ENCODE measurements at regions not wholly inside any gene's neighbourhood (a gene's known extent, or its start where the extent isn't known, plus 50 kb on each side); places are given as distances from the start of the nearest gene placed in this dataset.
"Not testable (repeated sequence)": the region's sequence is repeated elsewhere in the genome, so short reads cannot be mapped to it uniquely, and the experiment has no call there.

GRCh38 chrX:44785652-44786051 lies 58.2 kb upstream of the DUSP21 start:
- no peak for DNase-seq

GRCh38 chrX:44784241-44784640 lies 59.6 kb upstream of the DUSP21 start:
- peak; percentile 38 for DNase-seq

- DNase-seq: no peak
Observed at GRCh38 chrX:44778254-44778653, 65.6 kb upstream of the DUSP21 start.

GRCh38 chrX:44775726-44776125 lies 68.1 kb upstream of the DUSP21 start:
- no peak for DNase-seq

- not testable (repeated sequence) for DNase-seq
Observed at GRCh38 chrX:44774066-44774465, 69.8 kb upstream of the DUSP21 start.

- peak; percentile 72 for DNase-seq
Observed at GRCh38 chrX:44770121-44770520, 73.7 kb upstream of the DUSP21 start.

GRCh38 chrX:44767308-44767707 lies 76.5 kb upstream of the DUSP21 start:
- DNase-seq: no peak

- DNase-seq: peak; percentile 31
Observed at GRCh38 chrX:44765556-44765955, 78.3 kb upstream of the DUSP21 start.

GRCh38 chrX:44747969-44748368 lies 95.9 kb upstream of the DUSP21 start:
- DNase-seq: peak; percentile 8

- DNase-seq: peak; percentile 1
Observed at GRCh38 chrX:44747317-44747716, 96.5 kb upstream of the DUSP21 start.

GRCh38 chrX:44744799-44745198 lies 99.0 kb upstream of the DUSP21 start:
- no peak for DNase-seq

- DNase-seq: no peak
Observed at GRCh38 chrX:44742480-44743155, 101.2 kb upstream of the DUSP21 start.

GRCh38 chrX:44741859-44742258 lies 102.0 kb upstream of the DUSP21 start:
- DNase-seq: not testable (repeated sequence)

- not testable (repeated sequence) for DNase-seq
Observed at GRCh38 chrX:44741458-44741857, 102.4 kb upstream of the DUSP21 start.

- DNase-seq: peak; percentile 81
Observed at GRCh38 chrX:44735498-44735897, 108.3 kb upstream of the DUSP21 start.

- no peak for DNase-seq
Observed at GRCh38 chrX:44733931-44734330, 109.9 kb upstream of the DUSP21 start.

GRCh38 chrX:44731160-44731559 lies 112.7 kb upstream of the DUSP21 start:
- peak; percentile 1 for DNase-seq

- no peak for DNase-seq
Observed at GRCh38 chrX:44723426-44723825, 120.4 kb upstream of the DUSP21 start.

GRCh38 chrX:44708470-44708869 lies 135.4 kb upstream of the DUSP21 start:
- no peak for DNase-seq

GRCh38 chrX:44705817-44706551 lies 137.8 kb upstream of the DUSP21 start:
- no peak for DNase-seq

- DNase-seq: no peak
Observed at GRCh38 chrX:44698357-44698756, 145.5 kb upstream of the DUSP21 start.

GRCh38 chrX:44693255-44693654 lies 150.6 kb upstream of the DUSP21 start:
- DNase-seq: no peak

- no peak for DNase-seq
Observed at GRCh38 chrX:44690129-44690528, 147.5 kb upstream of the FUNDC1 start.

GRCh38 chrX:44675362-44676024 lies 132.8 kb upstream of the FUNDC1 start:
- DNase-seq: peak; percentile 52

Data from dermis blood vessel endothelial cell (primary cell).